Brain pericyte (primary cell): ENCODE measurements at regions not wholly inside any gene's neighbourhood (a gene's known extent, or its start where the extent isn't known, plus 50 kb on each side); places are given as distances from the start of the nearest gene placed in this dataset.

Source experiments
- DNase-seq: peaks from one replicate; pipeline ENCODE4 v3.0.0-alpha.2; 2012; ENCODE audit warnings: low read depth, low spot score

DNA sequence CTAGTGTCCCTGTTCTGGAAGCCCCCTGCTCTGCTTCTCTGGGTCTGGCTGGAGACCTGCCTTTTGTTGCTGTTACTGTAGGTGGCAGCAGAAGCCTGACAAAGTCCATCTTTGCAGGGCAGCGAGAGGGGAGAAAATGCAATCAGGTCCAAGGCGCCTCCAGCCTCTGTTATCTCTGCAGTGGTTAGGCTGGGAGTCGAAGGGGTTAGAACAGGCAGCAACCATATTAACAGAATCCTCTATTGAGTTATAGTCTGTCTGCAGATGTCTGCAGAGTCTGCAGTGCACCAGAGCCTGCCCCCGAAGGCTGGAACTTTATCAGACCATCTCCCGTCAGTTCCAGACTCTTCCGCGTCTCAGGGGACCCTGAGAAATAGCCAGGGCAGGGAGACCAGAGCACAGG is 404.9 kb upstream of the EEF2KMT start:
- no peak for DNase-seq

- no peak for DNase-seq
Measured at GRCh38 chr16:5500526-5500925, 402.9 kb upstream of the EEF2KMT start.

DNA sequence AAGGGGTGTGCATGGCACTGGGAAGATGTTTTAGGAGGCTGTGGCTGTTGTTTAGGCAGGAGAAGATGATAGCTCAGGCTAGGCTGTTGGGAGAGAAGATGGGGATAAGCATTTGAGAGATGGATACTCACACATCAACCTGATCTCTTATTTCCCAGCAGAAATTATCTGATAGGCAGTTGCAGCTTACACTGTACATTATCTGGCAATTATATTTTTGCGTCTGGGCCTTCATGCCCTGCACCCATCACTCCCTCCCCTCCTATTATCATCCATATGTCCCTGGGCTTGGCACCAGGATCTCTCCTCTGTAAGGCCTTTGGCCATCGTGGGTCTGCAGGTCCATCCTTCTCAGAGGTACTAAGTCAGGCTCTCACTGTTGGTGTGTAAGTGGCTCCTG is 401.0 kb upstream of the EEF2KMT start:
- no peak for DNase-seq

GRCh38 chr16:5496013-5496412 is 398.4 kb upstream of the EEF2KMT start:
- DNase-seq: no peak

GRCh38 chr16:5490499-5490898 is 392.9 kb upstream of the EEF2KMT start:
- DNase-seq: no peak

- DNase-seq: no peak
Measured at GRCh38 chr16:5488581-5488980, 391.0 kb upstream of the EEF2KMT start.

DNA sequence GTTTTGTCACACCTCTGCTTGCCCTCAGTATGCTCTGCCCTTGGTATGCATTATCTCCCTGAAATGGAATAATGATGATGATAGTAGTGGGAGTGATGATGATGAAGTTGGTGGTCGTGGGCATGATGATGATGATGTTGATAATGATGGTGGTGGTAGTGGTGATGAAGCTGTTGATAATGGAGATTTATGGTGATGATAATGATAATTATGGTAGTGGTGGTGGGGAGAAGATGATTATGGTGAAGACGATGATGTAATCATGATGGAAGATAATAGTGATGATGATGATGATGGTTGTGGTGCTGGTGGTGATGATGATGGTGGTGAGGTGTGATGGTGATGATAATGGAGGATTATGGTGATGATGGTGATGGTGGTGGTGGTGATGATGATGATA is 390.1 kb upstream of the EEF2KMT start:
- DNase-seq: no peak

GRCh38 chr16:5482256-5482655 is 384.7 kb upstream of the EEF2KMT start:
- no peak for DNase-seq

GRCh38 chr16:5480431-5481195 is 383.0 kb upstream of the EEF2KMT start:
- no peak for DNase-seq

DNA sequence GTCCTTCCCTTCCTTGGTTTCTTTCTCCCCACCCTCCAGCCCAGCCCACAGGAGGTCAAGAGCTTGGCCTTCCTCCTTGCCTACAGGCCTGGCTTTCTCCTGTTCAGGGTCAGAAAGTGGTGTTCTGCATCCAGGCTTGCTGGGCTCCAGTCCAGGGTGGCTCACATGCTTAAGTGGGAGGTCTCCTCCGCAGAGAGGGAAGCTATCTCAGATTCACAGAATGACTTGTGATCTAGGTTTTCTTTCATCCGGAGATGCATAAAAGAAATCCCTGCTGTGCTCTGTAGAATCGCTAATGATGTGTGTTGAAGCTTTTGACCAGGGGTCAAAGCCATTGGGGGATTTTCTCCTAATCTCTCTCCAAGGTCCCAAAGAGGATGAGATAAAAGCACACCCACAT is 382.3 kb upstream of the EEF2KMT start:
- no peak for DNase-seq

DNA sequence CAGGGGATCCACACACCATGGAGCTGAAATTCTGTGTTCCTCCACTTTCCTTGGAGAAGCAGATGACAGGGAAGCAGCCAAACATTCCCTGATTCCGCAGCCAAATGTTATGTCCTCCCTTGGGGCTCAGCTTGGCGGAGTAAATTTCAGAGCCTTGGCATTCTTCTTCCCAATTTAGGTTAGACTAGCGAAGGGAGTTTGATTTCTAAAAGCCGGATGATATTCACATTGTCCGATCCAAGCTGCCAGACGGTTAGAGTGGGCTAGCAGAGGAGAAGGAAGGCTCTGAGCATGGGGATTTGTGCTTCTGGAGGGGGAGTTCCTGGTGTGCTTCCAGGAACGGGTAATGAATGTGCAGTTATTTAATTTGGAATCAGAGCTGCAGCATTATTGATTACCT is 380.4 kb upstream of the EEF2KMT start:
- no peak for DNase-seq

- no peak for DNase-seq
Measured at GRCh38 chr16:5477251-5477650, 379.7 kb upstream of the EEF2KMT start.

- DNase-seq: no peak
Measured at GRCh38 chr16:5472552-5472951, 375.0 kb upstream of the EEF2KMT start.

GRCh38 chr16:5468488-5468887 is 370.9 kb upstream of the EEF2KMT start:
- DNase-seq: no peak

GRCh38 chr16:5467552-5467951 is 370.0 kb upstream of the EEF2KMT start:
- DNase-seq: no peak

DNA sequence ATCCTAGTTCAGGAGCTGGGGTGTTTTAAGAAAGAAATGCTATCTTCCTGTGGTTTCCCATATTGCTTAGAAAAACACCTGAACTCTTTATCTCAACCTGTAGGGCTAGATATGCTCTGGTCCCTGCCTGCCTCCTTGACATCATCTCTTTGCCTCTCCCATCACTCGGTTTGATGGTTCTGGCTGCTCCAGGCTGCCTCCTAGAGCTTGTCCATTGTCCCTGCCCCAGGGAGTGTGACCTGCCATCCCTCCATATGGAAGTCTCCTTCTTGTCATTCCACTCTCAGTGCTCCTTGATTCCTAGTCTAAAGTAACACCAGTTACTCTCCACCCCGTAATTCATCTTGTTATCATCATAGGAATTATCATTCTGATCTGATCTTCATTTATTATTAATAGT is 369.0 kb upstream of the EEF2KMT start:
- no peak for DNase-seq

DNA sequence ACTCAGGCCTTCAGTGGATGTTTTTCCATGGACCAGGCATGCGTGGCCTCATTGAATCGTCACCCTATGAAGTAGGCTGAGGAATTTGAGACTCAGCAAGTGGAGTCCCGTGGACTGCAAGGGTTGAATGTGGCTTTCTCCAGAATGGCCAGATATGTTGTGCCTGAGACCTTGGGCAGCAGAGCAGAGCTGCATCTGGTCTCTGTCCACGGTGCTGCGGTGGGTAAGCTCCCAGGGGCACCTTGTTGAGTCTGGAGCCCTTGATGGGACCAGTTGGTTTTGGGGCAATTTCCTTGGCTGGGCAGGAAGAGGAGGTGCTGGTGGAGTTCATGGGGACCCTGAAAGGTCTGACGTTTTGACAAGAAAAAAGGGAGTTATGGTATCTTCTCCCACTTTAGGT is 368.1 kb upstream of the EEF2KMT start:
- no peak for DNase-seq

DNA sequence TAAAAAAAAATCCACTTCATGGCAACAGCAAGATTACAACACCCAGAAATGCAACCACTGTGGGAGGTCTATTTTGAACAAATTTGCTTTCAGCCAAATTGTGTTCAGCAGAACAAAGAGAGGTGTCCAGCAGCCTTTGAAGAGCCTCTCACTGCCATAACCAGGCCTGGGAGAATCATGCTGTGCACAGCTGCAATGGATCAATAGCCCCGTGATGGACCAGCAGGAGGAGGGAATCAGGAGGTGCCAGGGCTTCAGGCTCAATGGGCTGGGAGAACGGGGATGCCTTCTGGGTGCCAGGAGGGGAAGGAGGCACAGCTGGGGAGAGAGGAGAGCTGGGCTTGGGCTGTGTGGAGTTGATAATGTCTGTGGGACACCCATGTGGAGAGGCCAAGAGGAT is 366.2 kb upstream of the EEF2KMT start:
- no peak for DNase-seq

DNA sequence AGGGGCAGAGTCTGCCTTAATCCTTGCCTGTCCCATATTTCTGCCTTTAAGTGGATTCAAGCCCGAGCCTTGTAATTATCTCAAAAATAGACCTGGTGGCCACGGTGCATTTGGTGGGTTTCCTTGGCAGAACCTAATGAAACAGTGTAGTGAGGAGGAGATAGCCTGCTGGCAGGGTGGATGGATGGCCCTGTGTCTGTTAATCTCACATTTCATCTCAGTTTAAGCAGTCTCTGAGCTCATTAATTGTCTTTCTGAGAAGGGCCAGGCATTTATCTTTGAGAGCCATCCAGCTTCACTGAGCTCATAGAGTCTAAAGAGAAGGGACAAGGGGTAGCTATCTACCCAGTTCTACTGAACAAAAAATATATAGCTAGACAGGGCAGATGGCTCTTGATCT is 364.0 kb upstream of the EEF2KMT start:
- DNase-seq: no peak

- no peak for DNase-seq
Measured at GRCh38 chr16:5461141-5461540, 363.5 kb upstream of the EEF2KMT start.

- no peak for DNase-seq
Measured at GRCh38 chr16:5460701-5461100, 363.1 kb upstream of the EEF2KMT start.

- no peak for DNase-seq
Measured at GRCh38 chr16:5459863-5460262, 362.3 kb upstream of the EEF2KMT start.

GRCh38 chr16:5455110-5455509 is 357.5 kb upstream of the EEF2KMT start:
- no peak for DNase-seq

GRCh38 chr16:5454349-5454748 is 356.8 kb upstream of the EEF2KMT start:
- no peak for DNase-seq
